AG04449 (cell line): ENCODE measurements at regions not wholly inside any gene's neighbourhood (a gene's known extent, or its start where the extent isn't known, plus 50 kb on each side); places are given as distances from the start of the nearest gene placed in this dataset.

Experiments
- CTCF ChIA-PET: fragments of 350-600 bp; formaldehyde crosslinking; extraction: SDS; loops from one replicate; lab custom pipeline; 2021; ENCODE audit warnings: antibody characterized with exemption; lab: Yijun Ruan, JAX
- POLR2A ChIA-PET: fragments of 400-600, 350-600 bp; formaldehyde crosslinking; extraction: SDS; loops from one replicate; lab custom pipeline; 2020; ENCODE audit warnings: antibody characterized with exemption, inconsistent platforms; lab: Yijun Ruan, JAX
- DNase-seq: peaks from one replicate; pipeline ENCODE4 v3.0.0-alpha.2; 2010; ENCODE audit warnings: low read depth, low spot score
- H3K4me3 ChIP-seq: 2 replicates; pipeline ENCODE4 v1.5.1; 2011; ENCODE audit warnings: low read depth, mild to moderate bottlenecking, control low read depth, low read length
- CTCF ChIP-seq: IDR thresholded peaks from one replicate; pipeline ENCODE4 v1.5.1; 2011; ENCODE audit warnings: mild to moderate bottlenecking, moderate library complexity, low read length, control low read depth, inconsistent platforms; ENCODE audit not compliant: insufficient read depth; ENCODE audit errors: missing control alignments

- no peak overlapping the region for H3K4me3 ChIP-seq
- no peak for DNase-seq
- TF ChIP-seq CTCF: no peak
- ChIA-PET POLR2A (no interaction called here), CTCF (no interaction called here)
These were observed 155.1 kb downstream of the PRDM13 start for GRCh38 chr6:99761711-99762110.

- ChIA-PET CTCF (no interaction called here), POLR2A (no interaction called here)
- DNase-seq: no peak
- no peak for TF ChIP-seq CTCF
- no peak overlapping the region for H3K4me3 ChIP-seq
These were observed 161.5 kb downstream of the PRDM13 start for GRCh38 chr6:99768166-99768565.

GRCh38 chr6:99779631-99780555, 173.3 kb downstream of the PRDM13 start:
- no peak for DNase-seq
- TF ChIP-seq CTCF: no peak
- ChIA-PET CTCF (interaction anchor here (1.0 kb wide), 1 partner anchor 34 kb away, joined by 4 read pairs; no protein-coding TSS in a partner anchor), POLR2A (no interaction called here)
- no peak overlapping the region for H3K4me3 ChIP-seq

- ChIA-PET POLR2A (no interaction called here), CTCF (interaction anchor here (1.0 kb wide), 1 partner anchor 34 kb away, joined by 4 read pairs; no protein-coding TSS in a partner anchor)
- no peak for DNase-seq
- H3K4me3 ChIP-seq: no peak overlapping the region
- TF ChIP-seq CTCF: no peak
These were observed 173.9 kb downstream of the PRDM13 start for GRCh38 chr6:99780556-99780885.

- TF ChIP-seq CTCF: no peak
- ChIA-PET CTCF (no interaction called here), POLR2A (no interaction called here)
- no peak for DNase-seq
- no peak overlapping the region for H3K4me3 ChIP-seq
These were observed 183.1 kb downstream of the PRDM13 start for GRCh38 chr6:99789767-99790166.

GRCh38 chr6:99790679-99791078, 184.0 kb downstream of the PRDM13 start:
- no peak overlapping the region for H3K4me3 ChIP-seq
- ChIA-PET POLR2A (no interaction called here), CTCF (interaction anchor here (0.9 to 1.2 kb wide), 2 partner anchors 13 to 268 kb away, joined by 3 read pairs; no protein-coding TSS in a partner anchor)
- TF ChIP-seq CTCF: no peak
- DNase-seq: no peak
